HepG2 (cell line): ENCODE measurements at regions not wholly inside any gene's neighbourhood (a gene's known extent, or its start where the extent isn't known, plus 50 kb on each side); places are given as distances from the start of the nearest gene placed in this dataset.
A peak's percentile ranks its signal among the peaks of the same experiment; 100 is the strongest.

Experiments used
- ARID5B ChIP-seq: IDR thresholded peaks from 2 replicates; pipeline ENCODE4 v1.4.0; 2020; ENCODE audit warnings: mild to moderate bottlenecking, missing genetic modification reagents
- CHD4 ChIP-seq: fragments of 200-600 bp; sonication (generic); IDR thresholded peaks from 2 replicates; pipeline ENCODE4 v1.7.0; 2017; ENCODE audit warnings: mild to moderate bottlenecking, low read length, borderline replicate concordance
- DNMT3B ChIP-seq: conservative IDR thresholded peaks from 2 replicates; pipeline ENCODE4 v1.6.1; 2016; ENCODE audit warnings: missing biosample characterization, control low read depth
- DRAP1 ChIP-seq: IDR thresholded peaks from 2 replicates; pipeline ENCODE4 v1.6.1; 2016; ENCODE audit warnings: missing genetic modification reagents, missing compliant biosample characterization
- ELK4 ChIP-seq: sonication (generic); formaldehyde crosslinking; IDR thresholded peaks from 2 replicates; pipeline ENCODE4 v1.9.0; 2021; ENCODE audit warnings: missing genetic modification reagents, borderline replicate concordance
- GATAD1 ChIP-seq: IDR thresholded peaks from 2 replicates; pipeline ENCODE4 v1.6.1; 2016; ENCODE audit warnings: missing genetic modification reagents, missing compliant biosample characterization
- GLMP ChIP-seq: sonication (generic); formaldehyde crosslinking; IDR thresholded peaks from 2 replicates; pipeline ENCODE4 v1.9.0; 2021; ENCODE audit warnings: missing genetic modification reagents, mild to moderate bottlenecking, borderline replicate concordance
- HMGA1 ChIP-seq: sonication (generic); formaldehyde crosslinking; conservative IDR thresholded peaks from 2 replicates; pipeline ENCODE4 v1.4.0; 2020; ENCODE audit warnings: missing genetic modification reagents
- NFE2L2 ChIP-seq: fragments of 150-350 bp; IDR thresholded peaks from 2 replicates; pipeline ENCODE4 v1.6.1; 2014; ENCODE audit warnings: low read length
- NR2C2 ChIP-seq: sonication (generic); formaldehyde crosslinking; IDR thresholded peaks from 2 replicates; pipeline ENCODE4 v1.4.0; 2020; ENCODE audit warnings: missing genetic modification reagents, mild to moderate bottlenecking, moderate library complexity, borderline replicate concordance
- RCOR2 ChIP-seq: IDR thresholded peaks from 2 replicates; pipeline ENCODE4 v1.6.1; 2016; ENCODE audit warnings: missing biosample characterization, missing genetic modification reagents
- REPIN1 ChIP-seq: sonication (generic); formaldehyde crosslinking; IDR thresholded peaks from 2 replicates; pipeline ENCODE4 v1.8.0; 2022; ENCODE audit warnings: missing genetic modification reagents, low read depth, mild to moderate bottlenecking, borderline replicate concordance
- SKIL ChIP-seq: sonication (generic); formaldehyde crosslinking; IDR thresholded peaks from 2 replicates; pipeline ENCODE4 v1.8.0; 2022; ENCODE audit warnings: missing genetic modification reagents, mild to moderate bottlenecking, moderate library complexity, borderline replicate concordance
- SOX6 ChIP-seq, 2 experiments: fragments of 450-650 bp in 1 of 2; sonication (generic) in 1 of 2; formaldehyde crosslinking in 1 of 2; IDR thresholded peaks; 2 replicates each; pipeline versions ENCODE4 v1.4.0 to v1.6.1; 2017 to 2020; ENCODE audit warnings: antibody characterized with exemption in 1 of 2, mild to moderate bottlenecking in 1 of 2, missing genetic modification reagents in 1 of 2
- ZMYM4 ChIP-seq: sonication (generic); formaldehyde crosslinking; IDR thresholded peaks from 2 replicates; pipeline ENCODE4 v1.8.1; 2023; ENCODE audit warnings: mild to moderate bottlenecking, missing genetic modification reagents
- ZNF230 ChIP-seq: sonication (generic); formaldehyde crosslinking; IDR thresholded peaks from 2 replicates; pipeline ENCODE4 v1.4.0; 2020; ENCODE audit warnings: mild to moderate bottlenecking, missing genetic modification reagents
- ZNF441 ChIP-seq: sonication (generic); formaldehyde crosslinking; IDR thresholded peaks from 2 replicates; pipeline ENCODE4 v1.7.0; 2021; ENCODE audit warnings: missing genetic modification reagents, borderline replicate concordance
- ZNF576 ChIP-seq: sonication (generic); formaldehyde crosslinking; IDR thresholded peaks from 2 replicates; pipeline ENCODE4 v1.4.0; 2020; ENCODE audit warnings: mild to moderate bottlenecking, missing genetic modification reagents

GRCh38 chr6:26216886-26217713, 129.9 kb downstream of the HFE start (continued):
- TF ChIP-seq ARID5B (CRISPR knock-in tag) = peak; percentile 80
- TF ChIP-seq ZNF230 = peak; percentile 20
- no peak for TF ChIP-seq DNMT3B (CRISPR knock-in tag)
- TF ChIP-seq NR2C2 = peak; percentile 28
- peak; percentile 98 for TF ChIP-seq DRAP1 (CRISPR knock-in tag)
- peak; percentile 49; the same call in 1 of the 2 replicates for TF ChIP-seq CHD4
- TF ChIP-seq ZMYM4 = no peak; the same call in 1 of the 2 replicates
- no peak for TF ChIP-seq SOX6 (IDR thresholded peaks at IDR 0.05)
- TF ChIP-seq SOX6 (CRISPR knock-in tag; IDR thresholded peaks at IDR 0.05) = peak; percentile 69
- TF ChIP-seq ELK4 (CRISPR knock-in tag) = no peak
- peak; percentile 47; the same call in 1 of the 2 replicates for TF ChIP-seq ZNF441
- TF ChIP-seq ZNF576 (CRISPR knock-in tag) = no peak
- peak; percentile 39; the same call in 1 of the 2 replicates for TF ChIP-seq GATAD1
- no peak; the same call in none of the 2 replicates for TF ChIP-seq RCOR2
- TF ChIP-seq NFE2L2 = no peak
- 0 out of 2 replicates have a peak, but pooled peaks have one; percentile 68 for TF ChIP-seq GLMP (CRISPR knock-in tag)
- TF ChIP-seq SKIL (CRISPR knock-in tag) = no peak
- TF ChIP-seq HMGA1 (CRISPR knock-in tag) = no peak
- 0 out of 2 replicates have a peak, but pooled peaks have one; percentile 77 for TF ChIP-seq REPIN1 (CRISPR knock-in tag)
